ENCODE measurements at regions not wholly inside any gene's neighbourhood (a gene's known extent, or its start where the extent isn't known, plus 50 kb on each side); places are given as distances from the start of the nearest gene placed in this dataset.

- H3K27ac ChIP-seq (ENCODE audit: low read depth in 2 of 2, low read length in 1 of 2): no peak overlapping the region
- no peaks in the 10 kb centered on the region for H3K79me2 ChIP-seq (ENCODE audit: insufficient read depth)
- H3K4me1 ChIP-seq (ENCODE audit: control insufficient read depth in 1 of 2, insufficient read depth in 2 of 2, low read depth in 1 of 2, low read length in 1 of 2): no peaks in the 10 kb centered on the region
- ChIA-PET CTCF (interaction anchor here (0.9 kb wide), 1 partner anchor 26 kb away, joined by 3 read pairs; no protein-coding TSS in a partner anchor), POLR2A (no interaction called here)
- no peak overlapping the region for H3K4me2 ChIP-seq
- H4K20me1 ChIP-seq (ENCODE audit: insufficient read depth): no peaks in the 10 kb centered on the region
- no peak for DNase-seq
- H3K27me3 ChIP-seq (ENCODE audit: insufficient read depth): no peaks in the 10 kb centered on the region
- H3F3A ChIP-seq (replicated peaks; ENCODE audit: insufficient read depth): no peaks in the 10 kb centered on the region
- no peak overlapping the region for H3K4me3 ChIP-seq (ENCODE audit: low read depth in 2 of 2, low read length in 1 of 2)
- no peak for TF ChIP-seq JUND (IDR thresholded peaks at IDR 0.05)
- TF ChIP-seq SIN3A (IDR thresholded peaks at IDR 0.05; ENCODE audit: borderline replicate concordance, low read depth, low read length): no peak
- no peak for TF ChIP-seq GATA2 (CRISPR knock-in tag; IDR thresholded peaks at IDR 0.05)
- TF ChIP-seq NFIC (IDR thresholded peaks at IDR 0.05; ENCODE audit: borderline replicate concordance): no peak
- no peak for TF ChIP-seq FOXM1 (IDR thresholded peaks at IDR 0.05; ENCODE audit: low read depth)
- TF ChIP-seq YY1 (IDR thresholded peaks at IDR 0.05; ENCODE audit: low read depth): no peak
- no peak for TF ChIP-seq FOSL2 (IDR thresholded peaks at IDR 0.05; ENCODE audit: borderline replicate concordance, low read depth)
- TF ChIP-seq ELF1 (IDR thresholded peaks at IDR 0.05): no peak
- no peak overlapping the region for H3K9ac ChIP-seq
- H2AFZ ChIP-seq (ENCODE audit: low read depth): no peak overlapping the region
- H3K36me3 ChIP-seq (replicated peaks in 1 of 2; ENCODE audit: control insufficient read depth in 1 of 2, insufficient read depth in 2 of 2, low read length in 1 of 2): no peaks in the 10 kb centered on the region
- H3K9me3 ChIP-seq: no peaks in the 10 kb centered on the region
- H3K9me2 ChIP-seq: no peaks in the 10 kb centered on the region
Observed at GRCh38 chr6:50102676-50103075, 52.9 kb upstream of the DEFB112 start.

- Histone ChIP-seq H3K9ac (no peak overlapping the region), H3K36me3 (replicated peaks in 1 of 2; ENCODE audit: control insufficient read depth in 1 of 2, insufficient read depth in 2 of 2, low read length in 1 of 2) (no peaks in the 10 kb centered on the region), H3K27me3 (ENCODE audit: insufficient read depth) (no peaks in the 10 kb centered on the region), H3K4me2 (no peak overlapping the region), H3K4me3 (ENCODE audit: low read depth in 2 of 2, low read length in 1 of 2) (no peak overlapping the region), H3K4me1 (ENCODE audit: control insufficient read depth in 1 of 2, insufficient read depth in 2 of 2, low read depth in 1 of 2, low read length in 1 of 2) (no peaks in the 10 kb centered on the region), H4K20me1 (ENCODE audit: insufficient read depth) (no peaks in the 10 kb centered on the region), H2AFZ (ENCODE audit: low read depth) (no peak overlapping the region), H3F3A (replicated peaks; ENCODE audit: insufficient read depth) (no peaks in the 10 kb centered on the region), H3K9me2 (no peaks in the 10 kb centered on the region), H3K27ac (ENCODE audit: low read depth in 2 of 2, low read length in 1 of 2) (no peak overlapping the region), H3K79me2 (ENCODE audit: insufficient read depth) (no peaks in the 10 kb centered on the region), H3K9me3 (no peaks in the 10 kb centered on the region)
- TF ChIP-seq EZH2phosphoT487 (IDR thresholded peaks at IDR 0.05; ENCODE audit: borderline replicate concordance, low read depth): no peak
- no peak for TF ChIP-seq FOXJ3 (CRISPR knock-in tag; IDR thresholded peaks at IDR 0.05)
- no peak for TF ChIP-seq GATA2 (CRISPR knock-in tag; IDR thresholded peaks at IDR 0.05)
- TF ChIP-seq RCOR1 (IDR thresholded peaks at IDR 0.05; ENCODE audit: low read length): no peak
- no peak for TF ChIP-seq SMC3 (IDR thresholded peaks at IDR 0.05; ENCODE audit: low read depth, low read length)
- no peak for TF ChIP-seq RFX5 (IDR thresholded peaks at IDR 0.05; ENCODE audit: low read length)
- TF ChIP-seq MAX (IDR thresholded peaks at IDR 0.05; ENCODE audit: low read depth): no peak
- TF ChIP-seq POLR2AphosphoS5 (IDR thresholded peaks at IDR 0.05; ENCODE audit: low read depth, low read length): no peak
- TF ChIP-seq ZBTB33 (IDR thresholded peaks at IDR 0.05; ENCODE audit: borderline replicate concordance, low read depth): no peak
- no peak for TF ChIP-seq CTCF (IDR thresholded peaks at IDR 0.05)
- no peak for TF ChIP-seq RXRA (IDR thresholded peaks at IDR 0.05; ENCODE audit: borderline replicate concordance, low read depth)
- TF ChIP-seq TAF1 (IDR thresholded peaks at IDR 0.05; ENCODE audit: borderline replicate concordance, low read depth, low read length): no peak
- TF ChIP-seq TCF12 (IDR thresholded peaks at IDR 0.05): no peak
- TF ChIP-seq REST (IDR thresholded peaks at IDR 0.05; ENCODE audit: low read depth, low read length): no peak
- TF ChIP-seq RAD21 (IDR thresholded peaks at IDR 0.05; ENCODE audit: low read length): no peak
- ChIA-PET POLR2A (no interaction called here), CTCF (interaction anchor here (1.1 kb wide), 1 partner anchor 30 kb away, joined by 3 read pairs; no protein-coding TSS in a partner anchor)
- DNase-seq: no peak
- WGBS (ENCODE audit: low lambda C conversion rate): 59% methylated on average over 2 of the region's 2 CpGs
Observed at GRCh38 chr6:50110587-50110986, 60.9 kb upstream of the DEFB112 start.
